ENCODE measurements at regions not wholly inside any gene's neighbourhood (a gene's known extent, or its start where the extent isn't known, plus 50 kb on each side); places are given as distances from the start of the nearest gene placed in this dataset.
"Not testable (repeated sequence)": the region's sequence is repeated elsewhere in the genome, so short reads cannot be mapped to it uniquely, and the experiment has no call there.

GRCh38 chr17:77528516-77529327 is 388.0 kb downstream of the SEC14L1 start:
- DNase-seq (ENCODE audit: low read depth), result no peak
- H3K4me3 ChIP-seq (ENCODE audit: low read length), result peak overlapping the region; percentile 20
- peak; percentile 14 for TF ChIP-seq CTCF (conservative IDR thresholded peaks at IDR 0.05; ENCODE audit: low read depth, low read length)

DNA sequence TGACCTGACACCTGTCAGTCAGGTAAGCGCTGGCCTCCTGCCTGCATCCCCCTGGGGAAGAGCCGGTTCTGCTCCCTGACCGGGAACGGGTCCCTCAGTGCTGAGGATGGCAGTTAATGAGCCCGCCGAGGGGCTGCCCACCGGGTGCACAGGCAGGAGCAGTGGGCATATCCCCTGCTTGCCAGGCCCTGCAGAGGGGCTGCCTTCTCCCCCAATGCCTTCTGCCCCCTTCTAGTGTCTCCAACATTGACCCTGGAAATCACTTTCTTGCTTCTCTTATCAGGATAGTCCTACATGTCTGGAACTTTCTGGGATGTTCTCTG is 388.5 kb downstream of the SEC14L1 start:
- no peak overlapping the region for H3K4me3 ChIP-seq (ENCODE audit: low read length)
- no peak for DNase-seq (ENCODE audit: low read depth)
- TF ChIP-seq CTCF (conservative IDR thresholded peaks at IDR 0.05; ENCODE audit: low read depth, low read length), result no peak

GRCh38 chr17:77530591-77530990 is 389.8 kb downstream of the SEC14L1 start:
- no peak overlapping the region for H3K4me3 ChIP-seq (ENCODE audit: low read length)
- no peak for TF ChIP-seq CTCF (conservative IDR thresholded peaks at IDR 0.05; ENCODE audit: low read depth, low read length)
- DNase-seq (ENCODE audit: low read depth), result no peak

- no peak for TF ChIP-seq CTCF (conservative IDR thresholded peaks at IDR 0.05; ENCODE audit: low read depth, low read length)
- no peak for DNase-seq (ENCODE audit: low read depth)
- no peak overlapping the region for H3K4me3 ChIP-seq (ENCODE audit: low read length)
Measured at GRCh38 chr17:77531002-77531401, 390.2 kb downstream of the SEC14L1 start.

DNA sequence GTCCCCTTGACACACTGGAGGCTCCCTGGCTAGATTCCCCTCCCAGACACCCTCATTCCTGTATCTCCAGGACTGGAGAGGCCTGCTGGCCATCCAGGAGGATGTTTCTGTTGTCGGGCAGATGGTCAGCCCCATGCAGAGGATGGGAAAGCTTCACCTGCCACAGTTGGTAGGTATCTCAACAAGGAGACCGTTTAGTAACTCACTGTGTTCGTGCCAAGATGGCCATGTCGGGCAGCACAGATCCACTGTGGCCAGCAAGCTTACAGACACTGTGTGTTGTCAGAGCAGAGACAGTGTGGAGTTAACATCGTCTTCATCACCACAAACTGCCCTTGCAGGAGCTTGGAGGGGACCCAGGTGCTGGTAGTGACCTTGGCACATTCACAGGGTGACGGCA is 390.9 kb downstream of the SEC14L1 start:
- TF ChIP-seq CTCF (conservative IDR thresholded peaks at IDR 0.05; ENCODE audit: low read depth, low read length), result no peak
- no peak for DNase-seq (ENCODE audit: low read depth)
- no peak overlapping the region for H3K4me3 ChIP-seq (ENCODE audit: low read length)

GRCh38 chr17:77533697-77534096 is 392.9 kb downstream of the SEC14L1 start:
- DNase-seq (ENCODE audit: low read depth); H3K4me3 ChIP-seq (ENCODE audit: low read length): not testable (repeated sequence)

- no peak overlapping the region for H3K4me3 ChIP-seq (ENCODE audit: low read length)
- DNase-seq (ENCODE audit: low read depth), result no peak
- TF ChIP-seq CTCF (conservative IDR thresholded peaks at IDR 0.05; ENCODE audit: low read depth, low read length), result no peak
Measured at GRCh38 chr17:77534137-77534536, 393.4 kb downstream of the SEC14L1 start.
